Endometrium (tissue), 2 donors: ENCODE measurements at regions not wholly inside any gene's neighbourhood (a gene's known extent, or its start where the extent isn't known, plus 50 kb on each side); places are given as distances from the start of the nearest gene placed in this dataset.
A peak's percentile ranks its signal among the peaks of the same experiment; 100 is the strongest.

Experiments used
- FAIRE-seq: peaks from 2 replicates; lab custom pipeline; 2012; peaks lifted over from hg19 to GRCh38; lab: Jason Lieb, UNC
- donor health status: control.
- donor health status: control.

DNA sequence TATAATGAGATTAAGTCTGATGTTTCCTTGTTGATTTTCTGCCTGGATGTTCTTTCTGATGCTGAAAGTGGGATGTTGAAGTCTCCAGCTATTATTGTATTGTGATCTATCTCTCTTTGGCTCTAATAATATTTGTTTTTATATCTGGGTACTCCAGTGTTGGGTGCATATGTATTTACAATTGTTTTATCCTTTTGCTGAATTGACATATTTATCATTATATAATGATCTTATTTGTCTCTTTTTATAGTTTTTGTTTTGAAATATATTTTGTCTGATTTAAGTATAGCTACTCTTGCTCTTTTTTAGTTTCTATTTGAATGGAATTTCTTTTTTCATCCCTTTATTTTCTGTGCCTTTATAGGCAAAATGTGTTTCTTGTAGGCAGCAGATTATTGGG is 522.2 kb upstream of the NEGR1 start:
- no peak for FAIRE-seq

GRCh38 chr1:72781038-72781437 is 498.7 kb upstream of the NEGR1 start:
- no peak for FAIRE-seq

GRCh38 chr1:72780212-72780611 is 497.9 kb upstream of the NEGR1 start:
- FAIRE-seq = no peak

DNA sequence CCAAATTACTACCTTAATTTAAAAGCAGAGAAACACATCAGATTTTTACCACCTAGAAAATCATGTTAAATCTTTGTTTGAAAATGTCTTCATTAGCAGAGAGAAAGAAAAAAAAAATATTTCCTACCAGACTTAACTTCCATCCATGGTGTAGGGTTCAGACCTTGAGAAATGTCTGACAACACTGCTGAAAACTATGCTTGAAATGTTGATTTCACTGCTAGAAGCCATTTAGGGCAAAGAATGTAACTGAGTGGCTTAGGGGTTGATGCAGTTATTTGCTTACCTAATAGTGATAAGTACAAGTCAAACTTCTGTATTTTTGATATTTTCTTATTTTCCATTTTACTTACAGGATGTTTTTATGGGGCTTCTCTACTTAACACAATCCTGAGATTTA is 495.6 kb upstream of the NEGR1 start:
- FAIRE-seq = no peak

DNA sequence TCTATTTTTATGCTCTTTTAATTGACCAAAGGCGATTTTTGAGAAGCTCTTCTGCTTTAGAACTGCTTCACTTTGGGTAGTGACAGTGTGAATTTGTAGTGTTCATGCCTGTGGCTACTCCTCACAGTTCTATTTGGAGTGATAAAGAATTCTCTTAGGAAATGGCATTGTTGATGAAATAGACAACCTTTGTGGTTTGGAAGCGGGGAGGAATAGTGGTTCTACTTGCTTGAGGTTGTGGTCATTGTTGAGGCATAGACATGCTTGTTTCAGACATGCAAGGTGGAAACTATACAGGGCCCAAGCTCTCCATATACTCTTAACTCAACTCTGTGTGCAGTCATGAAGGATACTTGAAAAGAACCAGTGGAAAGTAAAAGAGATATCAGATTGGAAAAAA is 481.1 kb upstream of the NEGR1 start:
- no peak for FAIRE-seq

- no peak for FAIRE-seq
These were observed 477.1 kb upstream of the NEGR1 start for GRCh38 chr1:72759486-72759885.

- FAIRE-seq = no peak
These were observed 475.5 kb upstream of the NEGR1 start for GRCh38 chr1:72757843-72758242.

DNA sequence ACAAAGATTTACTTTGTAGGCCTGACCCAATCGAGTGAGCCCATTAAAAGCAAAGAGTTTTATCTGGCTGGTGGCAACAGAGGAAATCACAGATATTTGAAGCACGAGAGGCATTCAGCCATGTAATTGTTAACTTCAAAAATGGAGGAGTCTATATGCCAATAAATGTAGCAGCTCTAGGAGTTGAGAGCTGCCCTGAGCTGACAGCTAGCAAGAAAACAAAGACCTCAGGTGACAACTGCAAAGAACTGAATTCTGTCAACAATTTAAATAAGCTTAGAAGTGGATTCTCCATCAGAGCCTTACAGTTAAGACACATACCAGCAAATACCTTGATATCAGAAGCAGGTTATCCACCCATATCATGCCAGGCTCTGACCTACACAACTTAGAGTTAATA is 463.1 kb upstream of the NEGR1 start:
- no peak for FAIRE-seq

DNA sequence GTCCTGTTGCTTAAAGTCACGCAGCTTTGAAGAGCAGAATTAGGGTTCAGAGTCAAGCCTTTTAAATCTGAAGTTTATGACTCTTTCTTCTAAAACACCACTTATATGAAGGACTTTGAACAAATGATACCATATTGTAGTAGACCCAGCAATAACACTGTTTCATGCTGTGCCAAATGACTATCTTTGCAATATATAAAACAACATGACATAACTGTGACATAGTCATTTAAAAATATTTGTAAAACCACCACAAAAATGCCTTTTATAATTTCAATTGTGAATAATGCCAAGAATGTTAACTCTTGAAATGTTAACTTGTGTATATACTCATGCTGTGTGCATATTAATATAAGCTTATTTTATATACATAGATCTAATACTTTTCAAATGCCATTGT is 452.1 kb upstream of the NEGR1 start:
- FAIRE-seq = no peak

- no peak for FAIRE-seq
These were observed 442.9 kb upstream of the NEGR1 start for GRCh38 chr1:72724951-72725861.

GRCh38 chr1:72705921-72706320 is 423.6 kb upstream of the NEGR1 start:
- FAIRE-seq = no peak

GRCh38 chr1:72704841-72705477 is 422.6 kb upstream of the NEGR1 start:
- no peak for FAIRE-seq

DNA sequence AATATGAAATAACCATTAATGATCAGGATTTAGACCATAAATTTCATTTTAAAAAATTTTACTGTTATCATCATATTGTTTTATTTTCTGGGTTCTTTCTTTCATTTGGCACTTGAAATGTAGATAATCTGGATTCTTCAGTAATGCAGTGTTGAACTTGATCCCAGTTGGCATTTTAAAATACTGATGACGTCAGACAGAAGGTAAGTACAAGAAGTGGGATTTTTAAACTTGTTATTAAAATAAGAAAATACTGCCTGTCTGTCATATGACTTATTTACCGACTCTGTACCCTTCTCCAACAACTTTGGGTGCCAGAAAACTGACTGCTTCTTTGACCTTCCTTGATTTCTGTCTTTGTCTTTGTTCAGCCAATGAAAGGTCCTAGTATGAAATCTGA is 415.1 kb upstream of the NEGR1 start:
- no peak for FAIRE-seq

GRCh38 chr1:72693899-72694298 is 411.6 kb upstream of the NEGR1 start:
- FAIRE-seq = no peak

- FAIRE-seq = no peak
These were observed 411.0 kb upstream of the NEGR1 start for GRCh38 chr1:72693376-72693775.

DNA sequence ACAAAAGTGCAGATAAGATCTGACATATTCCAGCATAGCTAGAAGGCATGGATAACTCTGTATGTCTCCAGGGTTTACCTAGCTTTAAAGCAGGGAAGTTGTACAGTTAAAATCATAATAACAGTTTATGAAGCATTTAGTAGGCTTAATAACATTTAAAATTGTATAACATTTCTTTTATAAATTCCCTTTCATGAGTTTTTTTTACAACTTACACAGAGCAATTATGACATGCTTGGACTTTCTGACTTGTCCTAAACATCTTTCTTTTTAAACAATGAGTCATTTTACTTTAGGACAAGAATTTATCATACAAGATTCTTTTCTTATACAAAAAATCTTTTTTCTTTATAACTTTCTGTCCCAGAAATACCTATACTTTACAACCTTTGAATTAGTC is 408.5 kb upstream of the NEGR1 start:
- FAIRE-seq = no peak

DNA sequence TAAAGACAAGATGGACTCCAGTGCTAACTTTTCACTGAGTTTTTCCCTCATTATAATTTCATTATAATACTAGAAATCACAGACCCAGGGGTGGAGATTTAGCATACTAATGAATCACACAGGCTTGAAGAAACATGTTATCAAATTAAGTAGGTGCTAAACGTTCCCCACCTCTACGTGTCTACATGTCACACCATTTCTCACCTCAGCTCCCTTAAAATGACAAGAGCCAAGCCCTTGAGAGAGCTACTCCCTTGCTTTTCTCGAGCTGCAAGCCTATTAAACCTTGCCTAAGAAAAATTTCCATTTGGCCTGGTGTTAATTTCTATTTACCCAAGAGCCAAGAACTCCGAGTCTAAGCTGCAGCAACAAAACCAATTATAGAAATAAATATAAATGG is 396.3 kb upstream of the NEGR1 start:
- FAIRE-seq = no peak

DNA sequence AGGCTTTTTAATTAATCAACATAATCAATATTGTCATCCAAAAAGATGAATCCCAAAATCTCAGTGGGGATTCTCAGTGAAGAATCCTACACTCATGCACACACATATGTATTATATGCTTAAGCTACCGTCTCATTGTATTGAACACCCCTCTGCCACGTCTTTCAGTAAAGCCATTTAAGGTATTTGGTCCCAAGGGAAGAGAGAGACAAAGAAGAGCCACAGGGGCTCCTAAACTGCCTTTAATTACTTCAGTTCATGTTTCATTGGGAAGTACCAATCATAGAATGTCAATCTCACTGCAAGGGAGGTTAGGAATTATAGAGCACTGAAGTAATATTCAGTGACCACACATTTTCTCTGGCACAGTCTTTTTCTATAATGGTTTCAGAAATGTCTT is 388.6 kb upstream of the NEGR1 start:
- no peak for FAIRE-seq

- FAIRE-seq = no peak
These were observed 380.6 kb upstream of the NEGR1 start for GRCh38 chr1:72662918-72663317.

GRCh38 chr1:72650843-72651435 is 368.6 kb upstream of the NEGR1 start:
- FAIRE-seq = no peak

DNA sequence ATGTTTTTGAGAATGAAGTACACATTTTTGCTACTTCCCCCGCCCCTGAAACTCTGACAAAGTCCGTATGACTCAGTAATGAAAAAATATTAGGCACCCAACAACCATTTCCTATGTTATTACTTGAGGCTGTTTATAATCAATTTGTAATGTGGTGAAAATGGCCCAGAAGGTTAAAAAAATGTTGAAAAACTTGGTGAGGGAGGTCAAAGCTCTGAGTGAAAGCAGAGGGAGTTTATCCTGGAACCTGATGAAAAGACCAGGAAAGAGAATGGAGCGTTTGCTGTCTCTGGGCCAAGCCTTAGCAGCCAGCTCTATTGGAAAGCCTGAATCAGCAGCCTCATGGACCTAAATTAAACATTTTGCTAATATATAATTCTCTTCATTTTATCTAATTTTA is 367.7 kb upstream of the NEGR1 start:
- peak; percentile 67 for FAIRE-seq

GRCh38 chr1:72649211-72649888 is 367.0 kb upstream of the NEGR1 start:
- FAIRE-seq = no peak

GRCh38 chr1:72648465-72648864 is 366.1 kb upstream of the NEGR1 start:
- FAIRE-seq = no peak
